GM23338 (cell line): ENCODE measurements at regions not wholly inside any gene's neighbourhood (a gene's known extent, or its start where the extent isn't known, plus 50 kb on each side); places are given as distances from the start of the nearest gene placed in this dataset.

Source experiments
- ATAC-seq: fragments of 200-7000 bp; cut with Tn5 transposase; 3 replicates; pipeline ENCODE4 v1.9.1; 2020
- DNase-seq: peaks from one replicate; pipeline ENCODE4 v3.0.0-alpha.2; 2015; ENCODE audit warnings: low spot score
- H2AFZ ChIP-seq: fragments of 200-600 bp; sonication (generic); 2 replicates; pipeline ENCODE4 v1.8.0; 2016; ENCODE audit warnings: antibody characterized with exemption, mild to moderate bottlenecking, moderate library complexity
- H3F3A ChIP-seq: fragments of 200-600 bp; sonication (generic); replicated peaks from 2 replicates; pipeline ENCODE4 v1.8.0; 2017; ENCODE audit warnings: antibody characterized with exemption, mixed run types, low read depth
- H3K27ac ChIP-seq: fragments of 200-600 bp; sonication (generic); 2 replicates; pipeline ENCODE4 v1.6.1; 2016; ENCODE audit warnings: low read depth
- H3K27me3 ChIP-seq: fragments of 200-600 bp; sonication (generic); 2 replicates; pipeline ENCODE4 v1.8.0; 2016; ENCODE audit warnings: mild to moderate bottlenecking, mixed run types, moderate library complexity; ENCODE audit not compliant: insufficient read depth
- H3K36me3 ChIP-seq: fragments of 200-600 bp; sonication (generic); 2 replicates; pipeline ENCODE4 v1.8.0; 2016; ENCODE audit warnings: mild to moderate bottlenecking; ENCODE audit not compliant: insufficient read depth
- H3K4me1 ChIP-seq: fragments of 200-600 bp; sonication (generic); 2 replicates; pipeline ENCODE4 v1.8.0; 2016; ENCODE audit warnings: mild to moderate bottlenecking, moderate library complexity; ENCODE audit not compliant: insufficient read depth
- H3K4me2 ChIP-seq: fragments of 200-600 bp; sonication (generic); 2 replicates; pipeline ENCODE4 v1.7.1; 2017; ENCODE audit warnings: mixed run types
- H3K4me3 ChIP-seq: fragments of 200-600 bp; sonication (generic); 2 replicates; pipeline ENCODE4 v1.6.1; 2016; ENCODE audit warnings: mixed run types
- H3K79me2 ChIP-seq: fragments of 200-600 bp; sonication (generic); replicated peaks from 2 replicates; pipeline ENCODE4 v1.8.0; 2017; ENCODE audit warnings: mild to moderate bottlenecking; ENCODE audit not compliant: insufficient read depth
- H3K9me2 ChIP-seq: fragments of 200-600 bp; sonication (generic); 2 replicates; pipeline ENCODE4 v1.8.0; 2017; ENCODE audit not compliant: insufficient read depth
- H4K20me1 ChIP-seq: fragments of 200-600 bp; sonication (generic); replicated peaks from 2 replicates; pipeline ENCODE4 v1.8.0; 2017; ENCODE audit warnings: mild to moderate bottlenecking; ENCODE audit not compliant: insufficient read depth
- H3K27ac Mint-ChIP-seq: 2 replicates; pipeline ENCODE4 v1.8.0; 2020; ENCODE audit warnings: inconsistent platforms, mild to moderate bottlenecking, moderate library complexity, mixed read lengths
- H3K27me3 Mint-ChIP-seq: 3 replicates; pipeline ENCODE4 v1.8.0; 2022; ENCODE audit warnings: low read depth, mild to moderate bottlenecking, moderate library complexity, mixed read lengths, inconsistent platforms; ENCODE audit not compliant: insufficient read depth, poor library complexity
- H3K36me3 Mint-ChIP-seq: 3 replicates; pipeline ENCODE4 v1.8.0; 2021; ENCODE audit warnings: low read depth, mild to moderate bottlenecking, inconsistent platforms, moderate library complexity, mixed read lengths
- H3K4me1 Mint-ChIP-seq: 3 replicates; pipeline ENCODE4 v1.8.0; 2020; ENCODE audit warnings: mild to moderate bottlenecking, inconsistent platforms, mixed read lengths
- H3K4me3 Mint-ChIP-seq: 3 replicates; pipeline ENCODE4 v1.8.0; 2021; ENCODE audit warnings: moderate library complexity, mild to moderate bottlenecking, inconsistent platforms, mixed read lengths
- H3K9me3 Mint-ChIP-seq: 3 replicates; pipeline ENCODE4 v1.8.0; 2020; ENCODE audit warnings: moderate library complexity, mild to moderate bottlenecking, inconsistent platforms, mixed read lengths
- CREB1 ChIP-seq: fragments of 250-450 bp; sonication (Bioruptor Pico); IDR thresholded peaks from 2 replicates; pipeline ENCODE4 v1.5.0; 2020; ENCODE audit warnings: low read depth, mild to moderate bottlenecking, moderate library complexity
- EZH2phosphoT487 ChIP-seq: fragments of 200-600 bp; sonication (generic); IDR thresholded peaks from one replicate; pipeline ENCODE4 v1.8.1; 2018; ENCODE audit warnings: antibody characterized with exemption; ENCODE audit not compliant: unreplicated experiment
- POLR2AphosphoS5 ChIP-seq: IDR thresholded peaks from 2 replicates; pipeline ENCODE4 v1.6.1; 2016; ENCODE audit warnings: antibody characterized with exemption, low read depth
- REST ChIP-seq: IDR thresholded peaks from one replicate; pipeline ENCODE4 v1.6.1; 2018; ENCODE audit warnings: antibody characterized with exemption; ENCODE audit not compliant: unreplicated experiment
- STAT1 ChIP-seq: IDR thresholded peaks from one replicate; pipeline ENCODE4 v1.6.1; 2016; ENCODE audit warnings: antibody characterized with exemption; ENCODE audit not compliant: unreplicated experiment
- ZNF114 ChIP-seq: fragments of 250-450 bp; sonication (Bioruptor Pico); IDR thresholded peaks from 2 replicates; pipeline ENCODE4 v1.5.0; 2020; ENCODE audit warnings: mild to moderate bottlenecking, moderate library complexity
- ZNF462 ChIP-seq: fragments of 250-450 bp; sonication (Bioruptor Pico); IDR thresholded peaks from 2 replicates; pipeline ENCODE4 v1.5.0; 2020; ENCODE audit warnings: mild to moderate bottlenecking, moderate library complexity
- TF ChIP-seq, protein P1 (sequence below), 2 experiments: fragments of 200-600 bp in 1 of 2; sonication (generic) in 1 of 2; conservative IDR thresholded peaks; 2 replicates each; pipeline versions ENCODE4 v1.5.1 to v1.6.1; 2016 to 2017; ENCODE audit warnings: antibody characterized with exemption in 2 of 2, low read depth in 2 of 2, mild to moderate bottlenecking in 2 of 2, moderate library complexity in 1 of 2

DNA sequence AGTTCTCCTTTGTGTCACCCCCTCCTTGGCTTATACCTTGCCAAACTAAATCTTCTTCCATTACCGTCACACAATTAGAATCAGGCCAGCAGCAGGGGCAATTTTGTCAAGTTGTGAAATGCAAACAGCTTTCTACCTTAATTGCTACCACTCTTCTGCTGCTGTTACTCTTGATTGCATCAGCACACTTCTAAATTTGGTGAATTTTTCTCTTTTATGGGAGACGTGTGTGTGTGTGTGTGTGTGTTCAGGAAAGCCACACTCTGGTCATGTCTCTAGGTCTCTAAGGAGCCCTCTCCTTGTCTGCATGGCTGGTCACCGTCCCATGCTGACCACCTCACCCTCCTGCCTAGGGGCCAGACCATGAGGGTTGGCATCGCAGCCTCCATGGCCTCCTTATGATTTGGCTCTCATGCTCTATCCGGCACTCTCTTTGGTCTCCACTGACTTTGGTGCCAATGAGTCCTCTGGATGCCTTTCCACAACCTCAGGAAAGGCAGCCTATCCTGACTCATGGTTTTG, 87.7 kb downstream of the GATA6 start:
- H4K20me1 ChIP-seq, result no peaks in the 10 kb centered on the region
- no peak overlapping the region for H3K4me3 ChIP-seq
- Mint-ChIP-seq H3K4me3 (no peak overlapping the region), H3K4me1 (peaks cover 19% of the 10 kb centered on the region), H3K27me3 (peaks cover 10% of the 10 kb centered on the region), H3K9me3 (no peaks in the 10 kb centered on the region; the same call in 2 of the 3 replicates), H3K27ac (no peak overlapping the region), H3K36me3 (no peaks in the 10 kb centered on the region)
- H3K9me2 ChIP-seq, result no peaks in the 10 kb centered on the region
- H3K27ac ChIP-seq, result no peak overlapping the region
- H3K4me1 ChIP-seq, result 0 out of 2 replicates have a peak, but pooled peaks cover 7% of the 10 kb centered on the region
- no peaks in the 10 kb centered on the region for H3K27me3 ChIP-seq
- no peaks in the 10 kb centered on the region for H3K36me3 ChIP-seq
- no peaks in the 10 kb centered on the region for H3F3A ChIP-seq
- no peaks in the 10 kb centered on the region for H3K79me2 ChIP-seq
- TF ChIP-seq STAT1, result no peak
- TF ChIP-seq REST, result no peak
- no peak for TF ChIP-seq CREB1 (CRISPR knock-in tag)
- no peak for TF ChIP-seq ZNF114 (CRISPR knock-in tag)
- no peak for TF ChIP-seq POLR2AphosphoS5
- TF ChIP-seq, protein P1, sequence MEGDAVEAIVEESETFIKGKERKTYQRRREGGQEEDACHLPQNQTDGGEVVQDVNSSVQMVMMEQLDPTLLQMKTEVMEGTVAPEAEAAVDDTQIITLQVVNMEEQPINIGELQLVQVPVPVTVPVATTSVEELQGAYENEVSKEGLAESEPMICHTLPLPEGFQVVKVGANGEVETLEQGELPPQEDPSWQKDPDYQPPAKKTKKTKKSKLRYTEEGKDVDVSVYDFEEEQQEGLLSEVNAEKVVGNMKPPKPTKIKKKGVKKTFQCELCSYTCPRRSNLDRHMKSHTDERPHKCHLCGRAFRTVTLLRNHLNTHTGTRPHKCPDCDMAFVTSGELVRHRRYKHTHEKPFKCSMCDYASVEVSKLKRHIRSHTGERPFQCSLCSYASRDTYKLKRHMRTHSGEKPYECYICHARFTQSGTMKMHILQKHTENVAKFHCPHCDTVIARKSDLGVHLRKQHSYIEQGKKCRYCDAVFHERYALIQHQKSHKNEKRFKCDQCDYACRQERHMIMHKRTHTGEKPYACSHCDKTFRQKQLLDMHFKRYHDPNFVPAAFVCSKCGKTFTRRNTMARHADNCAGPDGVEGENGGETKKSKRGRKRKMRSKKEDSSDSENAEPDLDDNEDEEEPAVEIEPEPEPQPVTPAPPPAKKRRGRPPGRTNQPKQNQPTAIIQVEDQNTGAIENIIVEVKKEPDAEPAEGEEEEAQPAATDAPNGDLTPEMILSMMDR (conservative IDR thresholded peaks at IDR 0.05; ENCODE audit: low read depth in 2 of 2), result no peak
- TF ChIP-seq EZH2phosphoT487, result no peak
- no peak for TF ChIP-seq ZNF462 (CRISPR knock-in tag)
- no peak for ATAC-seq
- no peak for DNase-seq
- H3K4me2 ChIP-seq, result no peak overlapping the region
- H2AFZ ChIP-seq, result no peak overlapping the region
